Stimulated activated memory B cell treated with anti-CD40 and anti-IgM and Interleukin-4, amounts not matched to agents 10 μg/mL and 1 μg/mL and 100 μg/mL, for 72 hours (primary cell): ENCODE measurements at regions not wholly inside any gene's neighbourhood (a gene's known extent, or its start where the extent isn't known, plus 50 kb on each side); places are given as distances from the start of the nearest gene placed in this dataset.

Source experiments
- ATAC-seq: fragments of 150-1000 bp; cut with Tn5 transposase; 2 replicates; pipeline ENCODE4 v1.10.0; 2021
- H3K27ac Mint-ChIP-seq: one replicate; pipeline ENCODE4 v1.8.0; 2022; ENCODE audit warnings: mild to moderate bottlenecking, mixed read lengths
- H3K27me3 Mint-ChIP-seq: one replicate; pipeline ENCODE4 v1.8.0; 2022; ENCODE audit warnings: mixed read lengths
- H3K36me3 Mint-ChIP-seq: one replicate; pipeline ENCODE4 v1.8.0; 2022; ENCODE audit warnings: mixed read lengths
- H3K4me1 Mint-ChIP-seq: one replicate; pipeline ENCODE4 v1.8.0; 2022; ENCODE audit warnings: mixed read lengths
- H3K4me3 Mint-ChIP-seq: one replicate; pipeline ENCODE4 v1.8.0; 2022; ENCODE audit warnings: mild to moderate bottlenecking, moderate library complexity, mixed read lengths
- H3K9me3 Mint-ChIP-seq: one replicate; pipeline ENCODE4 v1.8.0; 2022; ENCODE audit warnings: mixed read lengths

DNA sequence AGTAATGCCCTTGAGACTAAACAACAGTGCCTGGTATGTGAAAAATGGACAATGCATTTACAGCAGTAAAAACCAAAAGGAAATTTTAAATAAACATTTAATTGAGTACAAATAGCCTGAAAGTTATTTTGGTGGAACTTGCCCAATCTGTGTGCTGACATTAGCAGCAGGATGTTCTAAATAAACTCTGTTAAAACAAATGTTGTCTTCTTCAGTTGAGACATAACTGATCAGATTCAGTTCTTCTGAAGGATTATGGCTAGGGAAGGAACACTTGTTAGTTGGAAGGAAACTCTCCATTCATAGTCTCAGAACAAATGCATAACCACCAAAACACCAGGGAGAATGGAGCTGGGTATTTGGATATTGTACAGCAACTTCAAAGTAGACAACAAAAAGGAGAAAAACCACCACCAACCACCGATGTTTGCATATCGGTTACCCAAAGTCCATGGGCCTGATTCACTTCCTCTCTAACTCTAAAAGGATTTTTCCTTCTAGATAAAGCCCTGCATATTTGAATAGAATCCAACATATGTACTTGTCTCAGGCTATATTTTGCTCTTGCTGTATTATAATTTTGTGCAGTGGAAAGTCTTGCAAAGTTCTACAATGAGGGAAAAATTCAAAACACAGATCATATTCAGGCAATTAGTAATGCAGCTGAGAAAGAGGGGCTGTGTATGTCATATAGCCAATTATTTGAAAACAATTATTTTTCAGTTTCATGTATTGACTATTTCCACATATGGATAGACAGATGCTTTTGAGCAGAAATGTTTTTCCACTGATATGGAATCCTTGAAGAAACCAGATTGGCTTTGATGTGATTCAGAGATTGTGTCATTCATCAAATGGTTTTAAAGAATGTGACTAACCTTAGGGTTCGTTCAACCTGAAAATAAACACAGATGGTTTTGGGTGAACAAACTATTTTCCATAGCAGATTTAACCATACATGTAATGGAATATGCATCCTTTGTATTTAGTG is 152.2 kb upstream of the BMP4 start:
- no peak for ATAC-seq
- no peak overlapping the region for H3K4me3 Mint-ChIP-seq
- H3K27me3 Mint-ChIP-seq = peaks cover 9% of the 10 kb centered on the region
- H3K36me3 Mint-ChIP-seq = no peaks in the 10 kb centered on the region
- no peaks in the 10 kb centered on the region for H3K9me3 Mint-ChIP-seq
- no peak overlapping the region for H3K27ac Mint-ChIP-seq
- H3K4me1 Mint-ChIP-seq = no peaks in the 10 kb centered on the region

DNA sequence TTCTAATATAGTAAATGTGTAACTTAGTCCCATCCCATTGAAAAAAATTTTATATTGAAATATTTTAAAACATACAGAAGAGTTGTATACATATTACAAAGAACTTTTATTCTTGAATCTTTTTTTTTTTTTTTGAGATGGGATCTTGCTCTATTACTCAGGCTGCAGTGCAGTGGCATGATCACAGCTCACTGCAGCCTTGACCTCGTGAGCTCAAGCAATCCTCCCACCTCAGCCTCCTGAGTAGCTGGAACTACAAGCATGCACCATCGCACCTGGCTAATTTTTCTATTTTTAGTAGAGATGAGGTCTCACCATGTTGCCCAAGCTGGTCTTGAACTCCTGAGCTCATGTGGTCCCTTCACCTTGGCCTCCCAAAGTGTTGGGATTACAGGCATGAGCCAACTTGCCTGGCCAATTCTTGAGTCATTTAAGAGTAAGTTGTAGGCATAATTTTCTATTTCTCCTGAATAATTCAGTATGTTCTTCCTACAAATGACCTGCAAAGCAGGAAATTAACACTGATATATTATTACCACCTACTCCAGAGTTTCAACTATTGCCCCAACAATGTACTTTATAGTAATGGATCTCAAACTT is 153.0 kb upstream of the BMP4 start:
- no peaks in the 10 kb centered on the region for H3K4me1 Mint-ChIP-seq
- peaks cover 10% of the 10 kb centered on the region for H3K27me3 Mint-ChIP-seq
- no peaks in the 10 kb centered on the region for H3K36me3 Mint-ChIP-seq
- no peak overlapping the region for H3K4me3 Mint-ChIP-seq
- H3K9me3 Mint-ChIP-seq = no peaks in the 10 kb centered on the region
- H3K27ac Mint-ChIP-seq = no peak overlapping the region
- ATAC-seq = no peak

DNA sequence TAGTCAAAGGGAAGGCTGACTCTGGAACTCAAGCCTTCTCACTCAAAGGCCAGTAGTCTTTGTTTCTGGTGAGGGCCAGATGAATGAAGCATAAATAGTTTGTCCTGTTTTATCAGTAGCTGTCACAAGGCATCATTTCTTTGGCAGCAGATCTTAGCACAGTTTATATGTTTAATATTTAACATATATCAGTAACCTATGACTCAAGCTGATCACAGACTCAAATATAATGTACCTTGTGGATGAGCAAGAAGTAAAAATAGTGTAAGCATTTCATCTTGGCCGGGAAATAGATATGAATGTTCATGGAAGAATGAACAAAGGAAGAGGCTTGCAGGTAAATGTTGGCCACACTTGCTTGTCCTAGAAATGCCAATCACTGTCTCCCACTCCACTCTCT is 158.3 kb upstream of the BMP4 start:
- no peak for ATAC-seq
- H3K4me3 Mint-ChIP-seq = no peak overlapping the region

DNA sequence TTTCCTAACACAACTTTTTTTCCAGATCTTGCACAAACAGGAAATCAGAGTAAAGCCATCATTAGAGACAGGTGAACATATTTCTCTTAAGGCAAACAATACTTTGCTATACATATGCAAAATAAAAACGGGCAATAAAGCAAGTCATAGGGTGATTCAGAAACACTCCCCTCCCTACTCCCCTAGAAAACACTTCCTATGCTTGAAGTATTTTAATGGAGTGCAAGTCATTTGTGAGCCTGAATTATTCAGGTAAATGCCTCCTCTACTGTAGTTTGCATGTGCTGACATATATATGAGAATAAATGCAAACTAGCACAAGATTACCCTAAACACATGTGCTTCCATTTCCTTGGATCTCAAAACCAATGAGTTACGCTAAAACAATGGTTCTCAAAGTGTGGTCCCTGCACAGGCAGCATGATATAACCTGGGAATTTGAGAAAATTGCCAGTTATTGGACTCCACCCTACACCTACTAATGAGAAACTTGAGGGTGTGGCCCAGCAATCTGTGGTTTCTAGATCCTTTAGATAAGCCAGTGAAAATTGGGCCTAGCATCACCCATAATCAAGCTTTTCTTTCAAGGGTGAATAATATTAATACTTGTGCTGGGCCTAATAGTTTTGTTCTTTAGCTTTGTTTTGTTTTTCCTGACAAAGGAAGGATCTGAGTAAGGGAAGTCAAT is 159.7 kb upstream of the BMP4 start:
- Mint-ChIP-seq H3K36me3 (no peaks in the 10 kb centered on the region), H3K4me1 (no peaks in the 10 kb centered on the region), H3K9me3 (no peaks in the 10 kb centered on the region), H3K27me3 (peaks cover 10% of the 10 kb centered on the region), H3K27ac (no peak overlapping the region), H3K4me3 (no peak overlapping the region)
- no peak for ATAC-seq

More for the DNA sequence above, 158.3 kb upstream of the BMP4 start:
- H3K27me3 Mint-ChIP-seq = peaks cover 10% of the 10 kb centered on the region
- H3K4me1 Mint-ChIP-seq = no peaks in the 10 kb centered on the region
- H3K36me3 Mint-ChIP-seq = no peaks in the 10 kb centered on the region
- no peak overlapping the region for H3K27ac Mint-ChIP-seq
- no peaks in the 10 kb centered on the region for H3K9me3 Mint-ChIP-seq

DNA sequence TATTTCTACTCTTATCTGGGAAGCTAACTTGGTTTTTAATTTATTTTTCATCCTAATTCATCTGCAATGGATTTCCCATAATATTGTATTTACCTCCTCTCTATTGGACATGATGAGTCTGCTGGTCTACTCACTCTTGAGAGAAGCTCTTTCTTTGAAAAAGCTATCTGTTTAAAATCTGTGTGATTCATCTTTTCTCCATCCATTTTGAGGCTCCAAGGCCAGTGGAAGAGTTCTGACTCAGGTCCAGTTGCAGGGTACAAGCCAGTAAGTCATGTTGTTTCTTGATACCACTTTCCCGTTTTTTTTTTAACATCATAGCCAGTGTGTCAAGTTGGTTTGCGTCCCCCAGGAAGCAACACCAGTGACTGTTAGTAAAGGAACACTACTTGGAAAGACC is 160.3 kb upstream of the BMP4 start:
- no peaks in the 10 kb centered on the region for H3K36me3 Mint-ChIP-seq
- no peaks in the 10 kb centered on the region for H3K4me1 Mint-ChIP-seq
- H3K27me3 Mint-ChIP-seq = peaks cover 10% of the 10 kb centered on the region
- no peak overlapping the region for H3K4me3 Mint-ChIP-seq
- no peak overlapping the region for H3K27ac Mint-ChIP-seq
- no peaks in the 10 kb centered on the region for H3K9me3 Mint-ChIP-seq
- ATAC-seq = no peak

DNA sequence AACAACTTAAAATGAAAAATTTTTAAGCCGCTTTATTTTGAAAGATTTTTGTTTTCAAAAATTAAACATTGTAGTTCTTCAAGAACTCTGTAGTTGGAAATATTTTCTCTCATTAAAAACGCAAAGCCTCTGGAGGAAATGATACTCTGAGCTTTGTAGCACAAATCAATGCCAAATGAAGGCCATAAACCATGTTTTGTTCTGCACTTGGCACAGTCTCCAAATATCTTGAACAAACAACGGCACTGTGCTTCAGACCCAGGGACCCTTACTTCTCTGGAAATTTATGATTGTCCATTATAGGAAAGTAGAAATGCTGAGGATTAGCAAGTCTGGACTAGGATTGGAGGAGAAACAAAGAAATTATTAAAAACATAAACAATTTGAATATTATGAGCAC is 160.8 kb upstream of the BMP4 start:
- Mint-ChIP-seq H3K4me1 (no peaks in the 10 kb centered on the region), H3K4me3 (no peak overlapping the region), H3K27me3 (peaks cover 10% of the 10 kb centered on the region), H3K27ac (no peak overlapping the region), H3K36me3 (no peaks in the 10 kb centered on the region), H3K9me3 (no peaks in the 10 kb centered on the region)
- ATAC-seq = no peak

DNA sequence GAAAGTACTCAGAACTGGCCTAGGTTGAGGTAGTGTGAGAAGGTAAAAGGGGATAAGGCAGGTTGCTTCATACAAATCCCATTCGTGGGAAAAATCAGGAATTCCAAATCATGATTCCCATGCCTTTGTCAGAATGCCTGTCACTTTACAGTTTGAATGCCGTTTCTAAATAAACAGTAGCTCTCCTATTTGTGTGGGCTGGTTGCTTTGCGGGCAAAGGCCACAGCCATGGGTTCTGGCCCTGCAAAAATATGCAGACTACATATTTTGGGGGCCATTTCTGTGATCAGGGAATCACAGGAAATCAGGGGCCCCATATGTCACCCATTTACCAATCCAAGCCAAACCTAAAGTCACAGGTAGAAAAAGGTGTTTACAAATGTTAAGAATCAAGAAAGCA is 161.3 kb upstream of the BMP4 start:
- ATAC-seq = no peak
- Mint-ChIP-seq H3K27me3 (peaks cover 9% of the 10 kb centered on the region), H3K36me3 (no peaks in the 10 kb centered on the region)

DNA sequence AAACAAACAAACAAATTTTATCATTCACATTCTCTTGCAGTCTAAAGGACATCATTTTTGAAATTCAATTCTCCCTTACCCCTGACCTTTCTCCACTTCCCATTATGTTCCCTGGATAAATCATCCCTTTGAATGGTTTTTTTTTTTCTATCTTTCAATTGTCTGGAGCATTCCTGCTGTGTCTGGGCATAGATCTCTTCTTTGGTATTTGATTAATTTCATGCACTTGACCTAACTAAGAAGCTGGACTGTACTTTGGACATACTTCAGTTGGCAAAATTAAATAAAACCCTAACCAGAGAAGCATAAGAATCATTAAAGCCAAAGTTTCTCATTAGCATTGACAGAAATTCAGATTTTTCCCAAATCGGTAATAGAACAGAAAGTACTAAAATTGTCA is 163.6 kb upstream of the BMP4 start:
- H3K36me3 Mint-ChIP-seq = no peaks in the 10 kb centered on the region
- no peak overlapping the region for H3K4me3 Mint-ChIP-seq
- no peak overlapping the region for H3K27ac Mint-ChIP-seq
- H3K4me1 Mint-ChIP-seq = no peaks in the 10 kb centered on the region
- ATAC-seq = no peak
- H3K9me3 Mint-ChIP-seq = peaks cover 3% of the 10 kb centered on the region
- H3K27me3 Mint-ChIP-seq = no peaks in the 10 kb centered on the region

More for the DNA sequence above, 161.3 kb upstream of the BMP4 start:
- Mint-ChIP-seq H3K4me1 (no peaks in the 10 kb centered on the region), H3K27ac (no peak overlapping the region), H3K9me3 (no peaks in the 10 kb centered on the region), H3K4me3 (no peak overlapping the region)

DNA sequence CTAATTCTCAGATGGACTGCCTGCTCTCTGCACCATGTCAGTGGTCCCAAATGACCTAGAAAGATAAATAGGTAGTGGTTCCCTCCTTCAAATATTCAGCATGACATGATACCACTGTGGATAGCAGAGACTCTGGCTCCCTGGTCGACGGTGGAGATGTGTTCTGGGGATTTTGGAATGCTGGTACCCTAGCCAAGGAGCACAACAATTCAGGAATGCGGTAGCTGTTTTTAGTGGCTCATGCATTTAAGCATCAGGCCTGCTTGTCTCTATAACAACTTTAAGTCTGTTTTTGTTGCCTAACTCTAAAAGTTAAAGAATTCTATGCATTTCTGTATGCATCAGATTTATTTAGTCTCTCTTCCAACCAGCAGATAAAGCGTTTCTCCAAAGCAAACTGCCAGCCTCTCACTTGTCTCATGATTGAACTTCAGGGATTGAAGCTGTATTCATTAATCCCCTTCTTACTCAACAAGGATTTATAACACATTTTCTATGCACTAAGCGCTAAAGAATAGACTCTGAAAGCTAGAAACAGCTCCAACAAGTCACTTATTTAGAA is 164.9 kb upstream of the BMP4 start:
- Mint-ChIP-seq H3K4me3 (no peak overlapping the region), H3K4me1 (no peaks in the 10 kb centered on the region), H3K9me3 (peaks cover 3% of the 10 kb centered on the region), H3K36me3 (no peaks in the 10 kb centered on the region), H3K27me3 (no peaks in the 10 kb centered on the region), H3K27ac (no peak overlapping the region)
- no peak for ATAC-seq

DNA sequence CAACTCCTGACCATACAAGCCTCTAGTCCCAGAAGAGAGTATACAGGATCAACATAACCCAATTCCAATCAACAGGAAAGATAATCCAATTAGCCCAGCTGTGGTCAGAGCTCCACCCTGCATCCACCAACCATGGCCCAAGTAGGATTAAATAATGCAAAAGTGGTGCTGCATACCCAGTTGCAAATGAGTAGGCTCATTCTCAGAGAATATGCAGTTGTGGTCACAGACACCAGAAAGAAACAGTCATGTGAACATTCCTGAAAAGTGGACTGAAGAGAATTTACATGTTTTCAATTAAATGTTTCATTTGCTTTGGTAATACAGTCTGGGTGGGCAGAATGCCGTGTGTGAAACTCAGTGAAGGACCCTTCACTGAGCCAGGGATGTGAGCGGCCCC is 167.2 kb upstream of the BMP4 start:
- Mint-ChIP-seq H3K27ac (no peak overlapping the region), H3K36me3 (no peaks in the 10 kb centered on the region), H3K4me1 (no peaks in the 10 kb centered on the region), H3K27me3 (no peaks in the 10 kb centered on the region), H3K4me3 (no peak overlapping the region), H3K9me3 (peaks cover 3% of the 10 kb centered on the region)
- no peak for ATAC-seq

DNA sequence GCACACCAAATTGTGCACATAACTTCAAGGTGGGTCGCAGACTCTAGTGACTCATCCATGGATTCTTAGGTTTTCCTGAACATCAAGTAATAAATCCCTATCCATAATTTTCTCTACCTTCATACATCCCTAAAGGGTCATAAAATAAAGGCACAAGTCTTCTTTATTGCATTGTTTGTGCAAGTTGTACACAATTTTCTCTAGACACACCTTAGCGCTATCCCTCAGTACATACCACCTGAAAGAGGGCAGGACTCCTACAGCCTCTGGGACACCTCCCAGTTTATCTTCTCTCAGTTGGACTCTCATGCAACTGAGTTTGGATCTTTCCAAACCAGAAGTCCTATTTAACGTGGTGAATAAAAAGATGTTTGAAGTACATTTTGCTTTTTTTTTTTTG is 168.5 kb upstream of the BMP4 start:
- Mint-ChIP-seq H3K9me3 (peaks cover 3% of the 10 kb centered on the region), H3K27me3 (no peaks in the 10 kb centered on the region), H3K4me1 (no peaks in the 10 kb centered on the region), H3K4me3 (no peak overlapping the region), H3K27ac (no peak overlapping the region), H3K36me3 (no peaks in the 10 kb centered on the region)
- no peak for ATAC-seq

DNA sequence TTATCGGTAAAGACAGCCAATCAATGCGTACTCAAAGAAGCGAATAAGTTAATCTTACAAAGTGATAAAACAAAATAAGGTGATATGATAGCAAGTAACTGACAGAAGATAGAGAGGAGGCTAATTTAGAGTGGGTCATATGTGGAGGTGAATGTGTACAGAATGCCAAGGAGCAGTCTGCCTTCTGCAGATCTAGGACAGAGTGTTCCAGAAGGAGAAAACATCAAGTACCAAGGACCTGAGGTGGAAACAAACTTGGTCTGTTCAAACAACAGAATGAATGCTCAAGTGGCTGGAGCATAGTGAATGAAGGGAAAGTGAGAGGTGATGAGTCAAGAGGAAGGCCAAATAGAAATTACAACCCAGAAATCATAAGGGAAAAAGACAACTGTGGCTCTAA is 170.3 kb upstream of the BMP4 start:
- H3K4me1 Mint-ChIP-seq = no peaks in the 10 kb centered on the region
- no peaks in the 10 kb centered on the region for H3K36me3 Mint-ChIP-seq
- peaks cover 3% of the 10 kb centered on the region for H3K9me3 Mint-ChIP-seq

DNA sequence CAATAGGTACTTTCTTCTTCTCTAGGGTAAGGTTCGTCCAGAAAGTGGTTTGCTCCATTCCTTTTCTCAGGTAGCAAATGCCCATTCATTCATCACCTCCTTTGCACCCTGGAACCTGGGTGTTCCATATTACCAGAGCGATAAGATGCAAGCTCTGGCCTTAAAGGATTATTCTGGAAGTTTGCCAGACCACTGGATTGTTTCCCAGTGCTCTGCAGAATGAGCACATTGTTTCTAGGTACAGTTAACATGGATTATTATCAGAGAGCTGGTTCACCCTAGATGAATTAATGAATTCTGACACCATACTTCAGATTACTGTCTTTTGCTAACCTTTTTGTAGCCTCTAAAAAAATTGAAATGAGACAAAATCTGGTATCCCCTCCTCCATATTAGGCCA is 170.9 kb upstream of the BMP4 start:
- peaks cover 3% of the 10 kb centered on the region for H3K9me3 Mint-ChIP-seq
- H3K4me1 Mint-ChIP-seq = no peaks in the 10 kb centered on the region
- no peak overlapping the region for H3K27ac Mint-ChIP-seq
- no peaks in the 10 kb centered on the region for H3K36me3 Mint-ChIP-seq
- ATAC-seq = no peak
- no peak overlapping the region for H3K4me3 Mint-ChIP-seq
- peaks cover 7% of the 10 kb centered on the region for H3K27me3 Mint-ChIP-seq

More for the DNA sequence above, 170.3 kb upstream of the BMP4 start:
- no peak overlapping the region for H3K4me3 Mint-ChIP-seq
- no peak for ATAC-seq
- H3K27me3 Mint-ChIP-seq = peaks cover 7% of the 10 kb centered on the region
- no peak overlapping the region for H3K27ac Mint-ChIP-seq

DNA sequence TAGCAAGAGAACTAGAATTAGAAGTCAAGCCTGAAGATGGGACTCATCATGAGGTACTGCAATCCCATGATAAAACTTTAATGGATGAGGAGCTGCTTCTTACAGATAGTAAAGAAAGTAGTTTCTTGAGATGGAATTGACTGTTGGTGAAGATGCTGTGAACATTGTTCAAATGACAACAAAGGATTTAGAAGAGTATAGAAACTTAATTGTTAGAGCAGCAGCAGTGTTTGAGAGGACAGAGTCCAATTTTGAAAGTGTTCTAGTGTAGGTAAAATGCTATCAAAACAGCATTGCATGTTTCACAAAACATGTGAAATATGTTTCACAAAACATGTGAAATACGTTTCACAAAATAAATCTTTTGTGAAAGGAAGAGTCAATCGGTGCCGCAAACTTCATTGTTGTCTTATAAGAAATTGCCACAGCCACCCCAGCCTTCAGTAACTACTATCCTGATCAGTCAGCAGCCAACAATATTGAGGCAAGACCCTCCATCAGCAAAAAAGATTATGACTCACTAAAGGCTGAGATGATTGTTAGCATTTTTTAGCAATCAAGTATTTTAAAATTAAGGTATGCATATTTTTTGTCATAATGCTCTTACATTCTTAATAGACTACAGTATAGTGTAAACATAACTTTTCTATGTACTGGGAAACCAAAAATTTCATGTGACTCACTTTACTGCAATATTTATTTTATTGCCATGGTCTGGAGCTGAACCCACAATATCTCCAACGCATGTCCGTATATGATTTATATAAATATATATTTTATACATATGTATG is 173.4 kb upstream of the BMP4 start:
- Mint-ChIP-seq H3K4me3 (no peak overlapping the region), H3K27me3 (peaks cover 7% of the 10 kb centered on the region), H3K36me3 (no peaks in the 10 kb centered on the region), H3K4me1 (no peaks in the 10 kb centered on the region), H3K27ac (no peak overlapping the region), H3K9me3 (no peaks in the 10 kb centered on the region)
- no peak for ATAC-seq

DNA sequence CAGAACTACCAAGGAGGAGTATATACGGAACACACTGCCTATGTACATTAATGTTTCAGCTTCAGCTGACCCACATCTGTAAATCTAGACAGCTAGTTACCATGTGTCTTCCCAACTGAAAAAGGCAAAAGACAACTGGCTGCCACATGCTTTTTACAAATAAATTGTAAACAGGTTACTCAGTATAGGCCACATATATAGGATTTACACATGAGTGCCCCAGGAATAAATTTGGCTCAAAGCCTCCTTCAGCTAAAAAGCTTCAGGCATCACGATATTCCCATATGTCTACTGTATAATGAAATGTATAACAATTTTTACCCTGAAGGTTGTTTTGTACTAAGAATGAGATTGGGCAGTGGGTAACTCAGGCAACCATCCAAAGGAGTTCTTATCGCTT is 175.9 kb upstream of the BMP4 start:
- H3K27ac Mint-ChIP-seq = no peak overlapping the region

More for the DNA sequence above, 175.9 kb upstream of the BMP4 start:
- no peak for ATAC-seq
- Mint-ChIP-seq H3K36me3 (no peaks in the 10 kb centered on the region), H3K4me1 (no peaks in the 10 kb centered on the region), H3K4me3 (no peak overlapping the region), H3K9me3 (no peaks in the 10 kb centered on the region), H3K27me3 (peaks cover 7% of the 10 kb centered on the region)
